Activated effector memory CD4-positive, alpha-beta T cell treated with Interleukin-2 at 50 U/mL for 16 hours (primary cell): ENCODE measurements at regions not wholly inside any gene's neighbourhood (a gene's known extent, or its start where the extent isn't known, plus 50 kb on each side); places are given as distances from the start of the nearest gene placed in this dataset.
"Not testable (repeated sequence)": the region's sequence is repeated elsewhere in the genome, so short reads cannot be mapped to it uniquely, and the experiment has no call there.

Experiments
- DNase-seq: peaks from one replicate; pipeline ENCODE4 v3.0.0-alpha.2; 2020

- no peak for DNase-seq
Measured at GRCh38 chr7:17020250-17020649, 138.5 kb upstream of the AGR3 start.

DNA sequence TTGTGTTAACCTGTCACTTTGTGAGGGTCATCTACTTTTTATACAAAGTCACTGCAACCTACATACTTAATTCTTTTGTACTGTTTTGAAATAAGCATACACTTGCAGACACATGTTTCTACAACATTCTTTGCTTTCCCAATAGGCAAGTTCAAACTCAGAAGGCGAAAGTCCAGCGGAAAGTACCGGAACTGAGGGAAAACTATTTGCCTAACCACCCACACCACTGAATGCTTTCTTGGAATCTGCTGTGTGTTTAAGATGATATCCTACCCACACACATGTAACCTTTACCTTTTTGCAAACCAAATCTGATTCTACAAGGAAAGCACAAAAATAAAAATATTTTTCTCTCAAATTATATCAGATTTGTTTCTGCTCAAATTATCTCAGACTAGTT lies 139.4 kb upstream of the AGR3 start:
- no peak for DNase-seq

GRCh38 chr7:17022920-17023319 lies 141.1 kb upstream of the AGR3 start:
- DNase-seq, result no peak

DNA sequence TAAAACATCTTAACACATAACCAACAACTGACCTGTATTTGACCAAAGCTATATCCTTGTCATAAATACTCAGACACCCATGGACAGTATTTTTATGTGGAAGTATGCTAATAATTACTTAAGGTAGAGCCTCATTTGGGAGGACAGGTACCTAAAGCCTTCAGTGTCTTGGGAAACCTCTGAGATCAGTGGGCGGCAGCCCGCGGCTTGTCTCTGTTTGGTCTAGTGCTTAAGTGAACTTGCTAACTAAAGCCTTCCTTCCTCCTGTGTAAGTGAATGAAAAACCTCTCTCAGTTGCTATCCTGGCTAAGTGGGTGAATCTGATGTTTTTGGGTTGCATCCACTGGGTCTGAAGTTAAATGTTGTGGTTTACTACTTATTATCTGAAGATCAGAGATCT lies 144.5 kb upstream of the AGR3 start:
- DNase-seq, result no peak

DNA sequence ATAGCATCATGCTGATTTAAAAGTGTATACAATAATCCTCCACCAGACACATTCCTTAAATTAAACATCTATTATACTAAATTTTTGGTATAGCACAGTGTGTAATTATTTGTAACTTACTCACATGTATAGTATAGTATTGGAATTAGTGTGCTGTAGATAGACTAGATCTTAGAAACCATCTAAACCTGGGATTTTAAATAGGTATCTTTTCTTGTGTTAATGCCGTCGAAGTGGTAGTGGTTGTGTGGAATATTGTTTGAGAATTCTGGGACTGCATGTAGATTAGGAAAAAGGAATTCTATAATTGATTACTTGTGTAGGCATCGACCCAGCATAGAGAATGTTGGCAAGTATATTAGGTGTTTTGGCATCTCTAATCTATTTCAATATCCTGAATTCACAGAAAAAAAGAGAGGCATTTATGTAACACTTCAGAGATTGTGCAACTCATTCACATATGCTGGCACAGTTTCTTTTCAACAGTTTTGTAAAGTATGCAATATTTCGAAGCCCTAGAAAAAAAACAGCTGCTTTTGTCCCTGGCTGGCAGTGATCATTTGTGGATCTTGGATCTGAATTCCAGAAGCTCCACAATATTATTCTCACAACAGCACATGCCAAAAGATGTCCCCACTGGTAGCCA lies 145.5 kb upstream of the AGR3 start:
- DNase-seq, result no peak

DNA sequence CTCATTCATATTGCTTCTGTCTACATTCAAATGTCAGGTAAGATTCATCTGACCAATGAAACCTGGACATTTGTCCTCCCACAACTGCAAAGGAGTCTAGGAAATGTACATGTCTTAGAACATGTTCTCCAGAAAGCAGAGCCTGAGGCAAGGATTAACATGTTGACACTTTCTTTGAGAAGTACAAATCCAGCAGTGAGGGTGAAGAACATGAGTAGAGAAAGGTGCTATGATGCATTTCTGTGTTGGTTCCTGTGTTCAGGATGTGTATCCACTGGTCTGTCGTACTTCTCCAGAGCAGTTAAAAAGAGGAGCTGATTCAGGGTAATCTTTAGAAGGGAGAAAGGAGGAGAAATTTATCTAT lies 146.0 kb upstream of the AGR3 start:
- no peak for DNase-seq

DNA sequence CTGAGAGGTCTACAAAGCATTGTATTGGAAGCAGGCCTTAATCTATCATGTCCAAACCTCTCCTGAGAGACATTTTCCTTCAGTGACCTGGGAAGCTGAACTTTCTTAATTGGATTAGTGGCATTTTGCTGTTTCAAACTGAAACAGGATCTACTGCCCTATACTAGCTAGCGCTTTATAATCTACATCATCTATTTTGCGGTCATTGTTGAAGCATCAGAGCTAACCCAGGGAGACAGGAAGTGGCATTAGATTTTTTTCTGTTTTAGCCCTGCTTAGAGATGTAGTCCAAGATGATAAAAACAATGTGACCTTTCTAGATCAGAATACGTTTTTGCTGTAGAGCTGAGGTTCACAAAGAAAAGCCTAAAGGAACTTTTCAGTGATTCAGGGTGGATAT lies 147.4 kb upstream of the AGR3 start:
- DNase-seq, result no peak

DNA sequence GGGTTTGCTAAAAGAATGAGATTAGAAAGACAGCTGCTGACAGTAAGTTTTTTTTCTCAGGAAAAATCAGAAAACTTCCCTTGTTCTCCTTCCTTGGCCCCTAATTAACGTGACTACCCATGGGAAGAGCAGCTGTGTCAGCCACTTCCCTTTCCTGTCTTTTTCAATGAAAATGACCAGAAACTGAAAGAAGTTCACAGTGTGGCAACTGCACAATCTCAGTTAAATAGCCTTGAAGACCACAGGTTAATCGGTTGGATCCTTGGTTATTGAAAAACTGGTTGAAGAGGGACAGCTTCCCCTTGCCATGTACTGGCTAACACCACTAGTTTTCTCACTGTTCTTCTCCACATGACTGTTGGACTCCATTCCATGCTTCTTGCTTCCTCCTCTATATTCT lies 148.8 kb upstream of the AGR3 start:
- DNase-seq, result no peak

- DNase-seq, result no peak
Measured at GRCh38 chr7:17031906-17032551, 150.2 kb upstream of the AGR3 start.

DNA sequence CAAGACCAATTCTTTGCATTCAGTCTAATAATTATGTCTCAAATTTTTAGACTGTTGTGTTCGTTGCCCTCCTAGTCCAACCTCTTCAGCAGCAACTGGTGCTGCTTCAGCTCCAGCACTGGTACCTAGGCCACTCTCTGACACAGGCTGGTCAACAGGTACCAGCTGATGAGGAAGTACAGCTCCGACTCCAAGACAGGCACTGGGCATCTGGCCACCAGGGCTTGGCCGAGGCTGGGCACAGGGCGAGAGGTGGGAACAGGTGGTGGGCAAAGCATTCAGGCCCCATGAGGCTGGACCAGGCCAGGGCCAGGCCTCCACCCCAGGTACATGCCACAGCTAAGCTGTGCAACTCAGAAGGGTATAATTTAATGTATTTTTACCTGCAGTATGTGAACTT lies 151.5 kb upstream of the AGR3 start:
- no peak for DNase-seq

GRCh38 chr7:17036584-17036983 lies 154.8 kb upstream of the AGR3 start:
- DNase-seq, result no peak

DNA sequence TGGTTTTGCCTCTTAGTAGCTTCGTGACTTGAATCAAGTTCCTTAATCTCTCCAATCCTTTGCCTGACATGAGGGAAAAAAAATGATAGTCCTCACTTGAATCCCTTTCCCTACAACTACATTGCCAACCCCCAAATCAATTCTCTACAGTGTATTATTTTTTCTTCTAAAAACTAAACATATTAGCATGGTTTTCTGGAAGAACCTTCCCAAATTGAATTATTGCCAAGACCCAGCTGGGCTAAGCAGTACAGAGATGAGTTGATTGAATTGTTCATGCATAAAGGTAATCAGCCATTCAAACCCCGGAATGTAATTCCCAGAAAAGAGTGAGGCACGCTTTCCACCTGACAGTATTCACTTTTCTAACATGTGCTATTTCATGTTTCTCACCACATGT lies 155.6 kb upstream of the AGR3 start:
- no peak for DNase-seq

GRCh38 chr7:17038160-17038782 lies 156.5 kb upstream of the AGR3 start:
- DNase-seq, result no peak

DNA sequence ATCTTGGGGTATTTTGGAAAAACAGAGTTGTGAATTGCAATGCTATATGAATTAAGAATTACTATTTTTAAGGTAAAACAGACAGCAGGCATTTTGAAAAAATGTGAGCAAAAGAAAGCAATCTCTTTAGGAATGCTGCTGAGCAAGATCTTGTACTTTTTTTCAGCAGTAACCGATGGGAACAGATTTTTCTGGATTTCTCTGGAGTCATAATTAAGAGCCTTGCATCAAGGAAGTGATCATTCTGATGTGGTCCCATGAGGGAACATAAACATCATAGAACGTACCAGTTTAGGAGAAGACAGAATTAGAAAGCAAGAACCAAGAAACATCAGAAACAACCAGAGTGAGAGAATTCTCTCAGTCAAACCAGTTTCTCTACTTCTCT lies 157.0 kb upstream of the AGR3 start:
- no peak for DNase-seq

DNA sequence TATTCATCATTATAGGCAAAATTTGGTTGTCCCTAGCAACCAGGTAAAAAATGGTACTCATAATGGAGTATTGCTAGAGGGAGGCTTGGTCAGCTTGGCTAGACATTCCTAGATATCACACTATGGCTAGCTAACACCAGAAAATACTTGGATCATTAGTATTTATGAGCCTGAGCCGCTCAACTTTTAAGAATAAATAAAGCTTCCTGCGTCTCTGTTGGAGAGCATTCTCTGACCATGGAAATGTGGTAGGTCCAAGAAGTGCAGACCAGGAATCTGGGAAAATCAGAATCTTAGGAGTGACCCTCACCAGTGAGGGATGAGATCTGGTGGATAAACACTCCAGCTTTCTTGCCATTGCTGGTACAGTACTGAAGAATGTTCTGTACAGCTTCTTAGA lies 157.6 kb upstream of the AGR3 start:
- no peak for DNase-seq

- DNase-seq, result no peak
Measured at GRCh38 chr7:17040716-17041115, 158.9 kb upstream of the AGR3 start.

- no peak for DNase-seq
Measured at GRCh38 chr7:17041324-17041723, 159.5 kb upstream of the AGR3 start.

DNA sequence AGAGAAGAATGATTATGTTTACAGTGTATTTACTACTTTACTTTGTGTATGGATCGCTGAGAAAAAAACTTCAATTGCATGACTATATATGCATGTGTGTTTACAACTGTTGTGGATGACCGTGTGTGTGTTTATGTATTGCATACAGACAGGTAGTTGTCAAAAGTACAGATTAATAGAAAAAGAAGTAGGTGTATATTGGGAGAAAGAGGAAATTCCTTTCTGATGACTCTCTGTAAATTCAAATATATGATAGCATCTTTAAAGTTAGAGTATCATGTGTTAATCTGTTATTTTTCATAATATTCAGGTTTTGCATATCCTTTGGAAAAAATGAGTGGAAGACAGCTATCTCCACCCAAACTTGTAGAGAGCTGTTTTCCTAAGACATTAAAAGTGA lies 160.4 kb upstream of the AGR3 start:
- no peak for DNase-seq

- no peak for DNase-seq
Measured at GRCh38 chr7:17043012-17043877, 161.5 kb upstream of the AGR3 start.

DNA sequence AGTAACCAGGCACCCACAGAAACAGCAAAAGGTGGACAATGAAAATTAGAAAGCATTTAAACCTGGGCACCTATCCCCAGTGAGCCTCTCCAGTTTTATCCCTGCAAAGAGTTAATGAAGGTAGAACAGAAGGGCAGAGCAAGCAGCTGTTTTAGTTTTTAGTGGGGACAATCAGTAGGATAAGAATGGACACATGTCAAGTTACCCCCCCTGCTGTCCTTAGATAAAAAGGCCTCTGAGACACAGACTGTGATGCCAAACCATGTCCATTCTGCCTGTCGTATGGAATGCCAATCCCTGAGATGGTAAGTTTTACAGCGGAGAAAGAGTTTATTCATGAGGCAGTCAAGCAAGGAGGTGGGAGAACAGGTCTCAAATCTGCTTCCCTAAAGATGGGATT lies 162.6 kb upstream of the AGR3 start:
- no peak for DNase-seq

DNA sequence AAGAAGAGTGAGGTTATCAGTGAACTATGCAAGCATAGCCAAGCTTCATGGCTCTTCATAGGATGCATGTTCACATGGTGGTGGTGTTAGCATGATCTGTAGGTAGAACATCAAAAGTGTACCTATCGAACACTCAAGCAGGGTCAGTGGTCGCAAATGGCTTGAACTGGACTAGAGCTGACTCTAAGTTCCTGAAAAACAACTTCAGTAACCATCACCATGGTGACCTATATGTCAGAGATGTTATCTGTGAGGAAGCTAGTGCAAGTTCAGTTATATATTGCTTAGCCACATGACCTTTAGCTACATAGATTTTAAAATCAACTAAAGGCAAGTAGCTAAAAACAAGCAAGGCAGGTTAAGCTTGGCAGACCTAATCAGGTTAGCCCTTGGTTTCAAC lies 163.1 kb upstream of the AGR3 start:
- no peak for DNase-seq

DNA sequence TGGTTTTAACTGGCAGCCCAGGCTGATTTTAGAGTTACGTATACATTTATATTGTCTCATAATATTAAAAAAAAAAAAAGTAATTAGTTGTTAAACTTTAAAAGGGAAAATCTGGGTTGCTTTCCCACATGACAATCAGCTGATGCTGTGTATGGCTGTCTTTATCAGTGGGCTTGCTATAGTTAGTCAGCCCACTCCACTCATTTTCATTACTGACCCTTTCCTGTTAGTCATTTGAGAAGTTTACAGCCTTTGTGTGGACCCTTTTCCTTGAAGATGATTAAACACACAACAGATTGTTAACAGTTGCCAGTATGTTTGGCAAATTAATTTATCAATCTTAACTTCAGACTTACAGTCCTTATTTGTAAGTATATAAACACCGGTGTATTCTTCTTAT lies 164.5 kb upstream of the AGR3 start:
- no peak for DNase-seq

- no peak for DNase-seq
Measured at GRCh38 chr7:17046666-17047065, 164.9 kb upstream of the AGR3 start.

GRCh38 chr7:17053164-17053563 lies 171.4 kb upstream of the AGR3 start:
- DNase-seq, result not testable (repeated sequence)
